Endothelial cell of umbilical vein (primary cell): ENCODE measurements at regions not wholly inside any gene's neighbourhood (a gene's known extent, or its start where the extent isn't known, plus 50 kb on each side); places are given as distances from the start of the nearest gene placed in this dataset.

ENCODE experiments used
- BruUV-seq: library from RNA; stranded (reverse); fragments of 400-500 nt; replicated peaks from 2 replicates; lab custom pipeline; 2021; lab: Mats Ljungman, UMichigan
- CTCF ChIA-PET: fragments of 300-600, 350-600 bp; sonication (Branson Sonifier 250); formaldehyde crosslinking; loops from one replicate; lab custom pipeline; 2021; ENCODE audit warnings: antibody characterized with exemption, inconsistent platforms; lab: Charles Lee
- POLR2A ChIA-PET: fragments of 300-600, 350-600 bp; sonication (Branson Sonifier 250); formaldehyde crosslinking; loops from one replicate; lab custom pipeline; 2021; ENCODE audit warnings: antibody characterized with exemption, inconsistent platforms; lab: Charles Lee
- DNase-seq: peaks from one replicate; pipeline ENCODE4 v3.0.0-alpha.2; 2011; ENCODE audit warnings: low read depth, low spot score
- FAIRE-seq: peaks from 2 replicates; lab custom pipeline; 2011; peaks lifted over from hg19 to GRCh38; lab: Jason Lieb, UNC
- H2AFZ ChIP-seq: 2 replicates; pipeline ENCODE4 v1.6.0; 2012; ENCODE audit warnings: low read depth, low read length, control low read depth, inconsistent platforms
- H3K27ac ChIP-seq: 2 replicates; pipeline ENCODE4 v1.5.1; 2011; ENCODE audit warnings: low read depth, mild to moderate bottlenecking, control low read depth, low read length, moderate library complexity; ENCODE audit not compliant: insufficient read depth
- H3K27me3 ChIP-seq, 2 experiments: 2 replicates each; pipeline versions ENCODE4 v1.6.0 to v1.6.1; 2011; ENCODE audit warnings: low read length in 2 of 2, mixed read lengths in 1 of 2; ENCODE audit not compliant: control insufficient read depth in 2 of 2, insufficient read depth in 2 of 2
- H3K36me3 ChIP-seq, 2 experiments: 2 replicates in 1 of 2; 3 replicates in 1 of 2; pipeline ENCODE4 v1.5.1; 2011; ENCODE audit warnings: low read length in 2 of 2, mild to moderate bottlenecking in 1 of 2, moderate library complexity in 1 of 2; ENCODE audit not compliant: control insufficient read depth in 2 of 2, insufficient read depth in 2 of 2; ENCODE audit errors: extremely low read depth in 1 of 2
- H3K4me1 ChIP-seq: 3 replicates; pipeline ENCODE4 v1.5.1; 2011; ENCODE audit warnings: mild to moderate bottlenecking, low read length; ENCODE audit not compliant: control insufficient read depth, insufficient read depth; ENCODE audit errors: extremely low read depth
- H3K4me2 ChIP-seq: 2 replicates; pipeline ENCODE4 v1.6.1; 2011; ENCODE audit warnings: low read length, control low read depth, mixed read lengths; ENCODE audit not compliant: insufficient read depth
- H3K4me3 ChIP-seq, 3 experiments: fragments of 200-600 bp in 1 of 3; sonication (generic), shearing (Covaris generic) in 1 of 3; replicated peaks in 1 of 3; 2 replicates each; pipeline ENCODE4 v1.5.1; 2011 to 2016; ENCODE audit warnings: control low read depth in 3 of 3, low read length in 3 of 3, mild to moderate bottlenecking in 2 of 3, inconsistent platforms in 1 of 3, low read depth in 1 of 3, moderate library complexity in 1 of 3; ENCODE audit not compliant: insufficient read depth in 1 of 3
- H3K79me2 ChIP-seq: 2 replicates; pipeline ENCODE4 v1.6.0; 2012; ENCODE audit warnings: low read length, inconsistent platforms; ENCODE audit not compliant: control insufficient read depth, insufficient read depth
- H3K9ac ChIP-seq: replicated peaks from 2 replicates; pipeline ENCODE3; 2011; ENCODE audit warnings: low read length, control low read depth; ENCODE audit not compliant: insufficient read depth; ENCODE audit errors: extremely low read depth
- H3K9me1 ChIP-seq: replicated peaks from 3 replicates; pipeline ENCODE4 v1.6.0; 2011; ENCODE audit warnings: mild to moderate bottlenecking, low read length; ENCODE audit not compliant: control insufficient read depth, insufficient read depth; ENCODE audit errors: extremely low read depth
- H3K9me3 ChIP-seq: replicated peaks from 2 replicates; pipeline ENCODE4 v1.5.1; 2012; ENCODE audit warnings: low read length, inconsistent platforms; ENCODE audit not compliant: control insufficient read depth, insufficient read depth
- H4K20me1 ChIP-seq: replicated peaks from 2 replicates; pipeline ENCODE3; 2011; ENCODE audit warnings: mild to moderate bottlenecking, low read length; ENCODE audit not compliant: control insufficient read depth, insufficient read depth; ENCODE audit errors: extremely low read depth
- CTCF ChIP-seq, 2 donors: IDR thresholded peaks; 1 replicate in 1 of 2; 2 replicates in 1 of 2; pipeline ENCODE4 v1.5.1; 2011; ENCODE audit warnings: low read length in 2 of 2, mild to moderate bottlenecking in 2 of 2, moderate library complexity in 2 of 2, control low read depth in 1 of 2, inconsistent platforms in 1 of 2, low read depth in 1 of 2; ENCODE audit not compliant: insufficient read depth in 1 of 2; ENCODE audit errors: extremely low read depth in 1 of 2
- EZH2 ChIP-seq: IDR thresholded peaks from 2 replicates; pipeline ENCODE4 v1.6.1; 2012; ENCODE audit warnings: borderline replicate concordance, low read depth, mild to moderate bottlenecking, moderate library complexity, low read length, inconsistent platforms; ENCODE audit not compliant: severe bottlenecking
- FOS ChIP-seq: IDR thresholded peaks from 2 replicates; pipeline ENCODE4 v1.6.1; 2011; ENCODE audit warnings: mild to moderate bottlenecking, low read length, moderate library complexity, borderline replicate concordance; ENCODE audit not compliant: insufficient read depth
- JUN ChIP-seq: IDR thresholded peaks from 2 replicates; pipeline ENCODE4 v1.6.1; 2011; ENCODE audit warnings: borderline replicate concordance, low read depth; ENCODE audit not compliant: insufficient read length, insufficient read depth
- dilution Hi-C: fragments of 300-500 bp; cut with MboI; formaldehyde crosslinking; loops from one replicate; pipeline ENCODE4 v1.15.0; 2019; ENCODE audit warnings: low sequenced_read_pairs; ENCODE audit not compliant: extremely low pct_ligation_motif_present
- intact Hi-C: fragments of 100-400 bp; cut with micrococcal nuclease; formaldehyde crosslinking; loops from one replicate; pipeline ENCODE4 v1.10.0; 2022

DNA sequence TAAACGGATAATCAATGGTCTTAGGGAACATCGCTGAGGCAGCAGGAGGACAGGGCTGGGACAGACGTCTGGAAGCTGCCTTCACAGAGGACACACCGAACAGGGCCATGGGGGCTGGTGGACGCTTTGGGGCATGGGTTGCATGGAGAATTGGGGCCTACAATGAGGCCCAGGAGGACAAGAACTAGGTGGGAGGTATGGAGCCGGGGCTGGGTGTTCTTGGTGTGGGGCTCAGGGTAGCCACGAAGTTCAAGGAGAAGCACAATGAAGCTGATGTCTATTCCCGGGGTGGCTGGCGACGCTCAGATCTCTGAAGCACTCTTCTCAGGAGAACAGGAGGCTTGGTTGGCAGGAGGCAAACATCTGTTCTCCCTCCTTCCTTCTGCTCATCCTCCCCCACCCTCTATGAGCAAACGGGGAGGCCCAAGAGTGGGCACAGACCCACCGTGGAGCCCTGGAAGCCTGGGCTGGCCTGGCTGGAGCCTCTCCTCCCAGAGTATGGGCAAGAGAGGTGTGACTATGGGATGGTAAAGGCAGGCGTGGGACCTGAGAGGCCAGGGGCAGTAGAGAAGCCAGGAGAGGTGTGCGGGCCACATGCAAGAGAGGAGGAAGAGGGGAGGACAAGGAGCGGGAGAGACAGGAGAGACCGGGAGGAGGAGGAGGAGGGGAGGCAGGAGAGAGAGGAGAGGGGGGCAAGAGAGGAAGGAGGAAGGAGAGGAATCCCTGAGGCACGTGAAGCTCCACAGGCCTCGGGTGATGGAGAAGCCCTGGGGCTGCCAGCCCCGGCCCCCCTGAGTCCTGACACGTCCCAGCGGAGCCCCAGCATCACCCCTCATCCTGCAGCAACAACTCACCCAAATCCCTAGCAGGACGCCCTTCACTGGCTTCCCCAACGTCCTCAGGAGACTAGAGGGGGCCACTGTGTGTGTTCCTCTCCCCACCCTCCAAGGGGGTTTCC lies 159.1 kb downstream of the OLFM1 start:
- Histone ChIP-seq H2AFZ (no peak overlapping the region), H3K4me1 (no peaks in the 10 kb centered on the region), H3K79me2 (no peaks in the 10 kb centered on the region), H3K27me3 (no peaks in the 10 kb centered on the region), H3K9me3 (no peaks in the 10 kb centered on the region), H3K27ac (no peak overlapping the region), H3K9ac (no peak overlapping the region), H3K36me3 (no peaks in the 10 kb centered on the region), H3K4me3 (no peak overlapping the region), H4K20me1 (no peaks in the 10 kb centered on the region), H3K9me1 (no peaks in the 10 kb centered on the region), H3K4me2 (no peak overlapping the region)
- BruUV-seq: no TSS peak
- intact Hi-C loops (no loop called here), dilution Hi-C loops (no loop called here)
- no peak for DNase-seq
- ChIA-PET CTCF (no interaction called here), POLR2A (no interaction called here)
- TF ChIP-seq EZH2 (no peak), FOS (no peak), JUN (no peak), CTCF (IDR thresholded peaks at IDR 0.05; ENCODE audit: extremely low read depth in 1 of 2, insufficient read depth in 1 of 2, low read depth in 1 of 2, low read length in 2 of 2) (no peak)
- FAIRE-seq: no peak
